ENCODE measurements at regions not wholly inside any gene's neighbourhood (a gene's known extent, or its start where the extent isn't known, plus 50 kb on each side); places are given as distances from the start of the nearest gene placed in this dataset.

DNA sequence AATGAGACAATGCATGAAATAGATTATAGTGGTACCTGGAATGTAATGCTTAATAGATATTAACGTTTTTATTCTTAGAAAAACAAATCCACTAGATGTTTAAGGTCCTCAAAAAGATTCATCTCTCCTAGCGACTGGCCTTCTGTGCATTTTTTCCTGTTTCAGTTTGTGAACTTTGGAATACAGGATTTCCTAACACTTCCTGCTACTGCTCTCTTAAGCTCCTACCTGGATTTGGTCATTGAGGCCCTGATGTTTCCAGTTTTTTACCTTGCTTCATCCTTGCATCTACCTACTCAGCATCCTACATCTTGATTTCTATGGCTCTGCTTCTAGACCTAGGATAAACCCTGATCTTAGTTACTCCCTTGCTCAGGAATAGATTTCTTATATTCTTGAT lies 188.4 kb downstream of the ABCC12 start:
- no peak for TF ChIP-seq EP300 (IDR thresholded peaks at IDR 0.05)
- TF ChIP-seq, protein P1, sequence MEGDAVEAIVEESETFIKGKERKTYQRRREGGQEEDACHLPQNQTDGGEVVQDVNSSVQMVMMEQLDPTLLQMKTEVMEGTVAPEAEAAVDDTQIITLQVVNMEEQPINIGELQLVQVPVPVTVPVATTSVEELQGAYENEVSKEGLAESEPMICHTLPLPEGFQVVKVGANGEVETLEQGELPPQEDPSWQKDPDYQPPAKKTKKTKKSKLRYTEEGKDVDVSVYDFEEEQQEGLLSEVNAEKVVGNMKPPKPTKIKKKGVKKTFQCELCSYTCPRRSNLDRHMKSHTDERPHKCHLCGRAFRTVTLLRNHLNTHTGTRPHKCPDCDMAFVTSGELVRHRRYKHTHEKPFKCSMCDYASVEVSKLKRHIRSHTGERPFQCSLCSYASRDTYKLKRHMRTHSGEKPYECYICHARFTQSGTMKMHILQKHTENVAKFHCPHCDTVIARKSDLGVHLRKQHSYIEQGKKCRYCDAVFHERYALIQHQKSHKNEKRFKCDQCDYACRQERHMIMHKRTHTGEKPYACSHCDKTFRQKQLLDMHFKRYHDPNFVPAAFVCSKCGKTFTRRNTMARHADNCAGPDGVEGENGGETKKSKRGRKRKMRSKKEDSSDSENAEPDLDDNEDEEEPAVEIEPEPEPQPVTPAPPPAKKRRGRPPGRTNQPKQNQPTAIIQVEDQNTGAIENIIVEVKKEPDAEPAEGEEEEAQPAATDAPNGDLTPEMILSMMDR (IDR thresholded peaks at IDR 0.05) = no peak
- TF ChIP-seq POLR2A (IDR thresholded peaks at IDR 0.05; ENCODE audit: low read depth) = no peak
- TF ChIP-seq POLR2AphosphoS5 (IDR thresholded peaks at IDR 0.05) = no peak

All from esophagus muscularis mucosa (tissue), 4 donors.